Calu3 (cell line): ENCODE measurements at regions not wholly inside any gene's neighbourhood (a gene's known extent, or its start where the extent isn't known, plus 50 kb on each side); places are given as distances from the start of the nearest gene placed in this dataset.

Experiments
- BruUV-seq: library from RNA; stranded (reverse); fragments of 400-500 nt; replicated peaks from 2 replicates; lab custom pipeline; 2021; lab: Mats Ljungman, UMichigan
- CTCF ChIA-PET: fragments of 300-600 bp; sonication (Branson Sonifier 250); formaldehyde crosslinking; loops from one replicate; lab custom pipeline; 2022; ENCODE audit warnings: antibody characterized with exemption; lab: Charles Lee
- DNase-seq: peaks from one replicate; pipeline ENCODE4 v3.0.0; 2022
- H3K27ac Mint-ChIP-seq: one replicate; pipeline ENCODE4 v1.8.0; 2022; ENCODE audit warnings: mixed read lengths; ENCODE audit not compliant: unreplicated experiment
- H3K27me3 Mint-ChIP-seq: one replicate; pipeline ENCODE4 v1.8.0; 2022; ENCODE audit warnings: mixed read lengths; ENCODE audit not compliant: unreplicated experiment
- H3K36me3 Mint-ChIP-seq: one replicate; pipeline ENCODE4 v1.8.0; 2022; ENCODE audit warnings: mild to moderate bottlenecking, moderate library complexity, mixed read lengths; ENCODE audit not compliant: insufficient read depth, unreplicated experiment
- H3K4me1 Mint-ChIP-seq: one replicate; pipeline ENCODE4 v1.8.0; 2022; ENCODE audit warnings: mild to moderate bottlenecking, low read depth, mixed read lengths; ENCODE audit not compliant: unreplicated experiment
- H3K4me3 Mint-ChIP-seq: one replicate; pipeline ENCODE4 v1.8.0; 2022; ENCODE audit warnings: mild to moderate bottlenecking, low read depth, moderate library complexity, mixed read lengths; ENCODE audit not compliant: unreplicated experiment
- H3K9me3 Mint-ChIP-seq: one replicate; pipeline ENCODE4 v1.8.0; 2022; ENCODE audit warnings: low read depth, mixed read lengths; ENCODE audit not compliant: unreplicated experiment
- intact Hi-C: fragments of 100-400 bp; cut with micrococcal nuclease; formaldehyde crosslinking; loops from one replicate; pipeline ENCODE4 v1.10.0; 2022; ENCODE audit not compliant: unreplicated experiment
- TF ChIP-seq, protein P1 (sequence below): fragments of 200-600 bp; IDR thresholded peaks from one replicate; pipeline ENCODE4 v1.8.0; 2022; ENCODE audit warnings: antibody characterized with exemption; ENCODE audit not compliant: unreplicated experiment

- Mint-ChIP-seq H3K27me3 (no peaks in the 10 kb centered on the region), H3K4me3 (no peak overlapping the region), H3K9me3 (peaks cover 7% of the 10 kb centered on the region), H3K27ac (no peak overlapping the region), H3K4me1 (peaks cover 9% of the 10 kb centered on the region), H3K36me3 (no peaks in the 10 kb centered on the region)
- intact Hi-C loops: no loop called here
- no TSS peak for BruUV-seq
- TF ChIP-seq, protein P1, sequence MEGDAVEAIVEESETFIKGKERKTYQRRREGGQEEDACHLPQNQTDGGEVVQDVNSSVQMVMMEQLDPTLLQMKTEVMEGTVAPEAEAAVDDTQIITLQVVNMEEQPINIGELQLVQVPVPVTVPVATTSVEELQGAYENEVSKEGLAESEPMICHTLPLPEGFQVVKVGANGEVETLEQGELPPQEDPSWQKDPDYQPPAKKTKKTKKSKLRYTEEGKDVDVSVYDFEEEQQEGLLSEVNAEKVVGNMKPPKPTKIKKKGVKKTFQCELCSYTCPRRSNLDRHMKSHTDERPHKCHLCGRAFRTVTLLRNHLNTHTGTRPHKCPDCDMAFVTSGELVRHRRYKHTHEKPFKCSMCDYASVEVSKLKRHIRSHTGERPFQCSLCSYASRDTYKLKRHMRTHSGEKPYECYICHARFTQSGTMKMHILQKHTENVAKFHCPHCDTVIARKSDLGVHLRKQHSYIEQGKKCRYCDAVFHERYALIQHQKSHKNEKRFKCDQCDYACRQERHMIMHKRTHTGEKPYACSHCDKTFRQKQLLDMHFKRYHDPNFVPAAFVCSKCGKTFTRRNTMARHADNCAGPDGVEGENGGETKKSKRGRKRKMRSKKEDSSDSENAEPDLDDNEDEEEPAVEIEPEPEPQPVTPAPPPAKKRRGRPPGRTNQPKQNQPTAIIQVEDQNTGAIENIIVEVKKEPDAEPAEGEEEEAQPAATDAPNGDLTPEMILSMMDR: no peak
- CTCF ChIA-PET: no interaction called here
- no peak for DNase-seq
Measured at GRCh38 chr3:180264479-180264878, 227.7 kb upstream of the PEX5L start.

GRCh38 chr3:180265551-180265950, 228.8 kb upstream of the PEX5L start:
- no TSS peak for BruUV-seq
- intact Hi-C loops: no loop called here
- H3K27ac Mint-ChIP-seq: no peak overlapping the region

DNA sequence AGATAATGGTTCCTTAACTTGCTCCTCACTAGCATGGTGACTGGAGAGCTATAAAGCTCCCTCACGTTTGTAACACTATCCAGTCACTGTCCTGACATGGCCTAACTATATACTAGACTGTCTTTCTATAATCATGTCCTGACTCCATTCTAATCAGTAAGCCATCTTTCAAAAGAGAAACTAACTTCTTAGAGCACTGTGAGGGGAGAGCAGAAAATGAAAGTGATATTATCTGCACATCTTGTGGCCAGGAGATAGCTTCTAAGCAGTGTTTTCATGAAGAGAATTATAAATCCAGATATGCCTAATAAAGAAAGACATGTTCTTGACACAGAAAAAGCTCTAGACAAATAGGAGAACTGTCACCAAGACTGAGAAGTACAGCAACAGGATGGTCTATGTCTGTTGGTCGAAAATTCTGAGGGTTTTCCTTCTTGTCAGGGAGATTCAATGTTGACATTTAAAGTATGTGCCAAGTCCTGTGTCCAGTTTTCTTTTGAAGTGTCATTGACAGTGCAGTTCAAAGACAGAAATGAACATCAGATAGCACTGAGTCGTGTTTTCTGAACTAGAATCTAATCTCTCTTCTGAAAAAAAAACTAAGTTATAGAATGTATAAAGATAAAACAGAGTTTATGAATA, 230.6 kb upstream of the PEX5L start:
- CTCF ChIA-PET: interaction anchor here (0.5 kb wide), 1 partner anchor 645 kb away, joined by 3 read pairs; the partner anchor contains the start of gene FXR1
- Mint-ChIP-seq H3K27ac (no peak overlapping the region), H3K27me3 (no peaks in the 10 kb centered on the region), H3K36me3 (no peaks in the 10 kb centered on the region), H3K9me3 (peaks cover 5% of the 10 kb centered on the region), H3K4me3 (peak overlapping the region; percentile 22), H3K4me1 (peaks cover 9% of the 10 kb centered on the region)
- TF ChIP-seq, protein P1: no peak
- DNase-seq: no peak
- intact Hi-C loops: no loop called here
- BruUV-seq: no TSS peak

More at GRCh38 chr3:180265551-180265950, 228.8 kb upstream of the PEX5L start:
- no peak for DNase-seq
- CTCF ChIA-PET: interaction anchor here (1.2 to 1.3 kb wide), 2 partner anchors 11 to 30 kb away, joined by 4 read pairs; no protein-coding TSS in a partner anchor
- Mint-ChIP-seq H3K4me3 (no peak overlapping the region), H3K27me3 (no peaks in the 10 kb centered on the region), H3K9me3 (peaks cover 4% of the 10 kb centered on the region), H3K4me1 (peaks cover 9% of the 10 kb centered on the region), H3K36me3 (no peaks in the 10 kb centered on the region)
- TF ChIP-seq, protein P1: no peak

- H3K27ac Mint-ChIP-seq: no peak overlapping the region
- intact Hi-C loops: loop anchor here (10.0 kb wide), 1 partner anchor 350 kb away; no protein-coding TSS in a partner anchor
- no TSS peak for BruUV-seq
Measured at GRCh38 chr3:180274536-180274935, 237.8 kb upstream of the PEX5L start.

More at GRCh38 chr3:180274536-180274935, 237.8 kb upstream of the PEX5L start:
- DNase-seq: no peak
- Mint-ChIP-seq H3K36me3 (no peaks in the 10 kb centered on the region), H3K4me1 (peaks cover 41% of the 10 kb centered on the region), H3K4me3 (no peak overlapping the region), H3K9me3 (peaks cover 2% of the 10 kb centered on the region), H3K27me3 (no peaks in the 10 kb centered on the region)
- TF ChIP-seq, protein P1: no peak
- CTCF ChIA-PET: interaction anchor here (0.6 kb wide), 1 partner anchor 608 kb away, joined by 3 read pairs; no protein-coding TSS in a partner anchor
